ENCODE measurements at regions not wholly inside any gene's neighbourhood (a gene's known extent, or its start where the extent isn't known, plus 50 kb on each side); places are given as distances from the start of the nearest gene placed in this dataset.

DNA sequence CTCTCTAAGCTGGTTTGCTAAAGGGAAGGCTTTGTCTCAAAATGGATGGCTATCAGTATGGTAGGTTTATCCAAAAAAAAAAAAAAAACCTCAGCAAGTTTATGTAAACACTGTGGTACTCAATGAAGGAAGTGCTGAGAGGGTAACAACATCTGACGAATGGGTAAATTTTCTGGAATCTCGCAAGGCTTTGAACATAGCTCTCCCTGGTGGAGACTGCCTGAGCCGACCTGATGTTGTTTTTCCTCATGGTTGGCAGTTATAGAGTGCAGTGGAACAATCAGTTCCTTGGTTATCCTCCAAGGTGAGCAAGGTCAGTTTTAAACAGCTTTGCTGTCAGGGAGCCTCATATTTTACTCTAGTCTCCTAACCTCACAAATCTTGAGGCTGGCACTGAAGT is 94.6 kb downstream of the ZPLD1 start:
- Mint-ChIP-seq H3K36me3 (ENCODE audit: insufficient read depth in 1 of 3, low read depth in 3 of 3) (no peaks in the 10 kb centered on the region), H3K4me3 (no peak overlapping the region), H3K27me3 (ENCODE audit: low read depth) (no peaks in the 10 kb centered on the region), H3K9me3 (no peaks in the 10 kb centered on the region), H3K27ac (no peak overlapping the region), H3K4me1 (no peaks in the 10 kb centered on the region)
- Histone ChIP-seq H3K9me3 (ENCODE audit: control insufficient read depth, low read depth, low read length) (no peaks in the 10 kb centered on the region), H2BK120ac (ENCODE audit: low read depth, low read length, poor library complexity, severe bottlenecking) (no peak overlapping the region), H2BK15ac (ENCODE audit: low read depth, low read length) (no peak overlapping the region), H3T11ph (ENCODE audit: low read length) (no peak overlapping the region), H3K9ac (ENCODE audit: extremely low read depth, insufficient read length, low read length) (no peak overlapping the region), H4K5ac (ENCODE audit: insufficient read length, low read depth, low read length) (no peak overlapping the region), H4K20me1 (ENCODE audit: control insufficient read depth, insufficient read depth, insufficient read length) (no peaks in the 10 kb centered on the region), H3K14ac (ENCODE audit: insufficient read depth, low read length) (no peak overlapping the region), H2BK5ac (ENCODE audit: insufficient read length, low read length) (no peak overlapping the region), H3K18ac (ENCODE audit: insufficient read length, low read depth, low read length) (no peak overlapping the region), H4K91ac (ENCODE audit: insufficient read length, low read depth, low read length) (no peak overlapping the region), H3K56ac (ENCODE audit: insufficient read length, low read depth, low read length) (no peak overlapping the region), H3K23ac (ENCODE audit: insufficient read length, low read depth, low read length) (no peak overlapping the region), H3K79me1 (ENCODE audit: insufficient read depth, low read depth, low read length, poor library complexity, severe bottlenecking) (no peaks in the 10 kb centered on the region), H3K4me2 (ENCODE audit: insufficient read depth, insufficient read length, low read length) (no peak overlapping the region), H3K27me3 (ENCODE audit: insufficient read depth, low read length) (no peaks in the 10 kb centered on the region), H2BK20ac (ENCODE audit: low read depth, low read length, poor library complexity, severe bottlenecking) (no peak overlapping the region), H3K23me2 (ENCODE audit: insufficient read length, low read depth, low read length, poor library complexity, severe bottlenecking) (no peaks in the 10 kb centered on the region), H2AK5ac (ENCODE audit: insufficient read length, low read length) (no peak overlapping the region), H3K4me1 (ENCODE audit: insufficient read depth, low read length) (no peaks in the 10 kb centered on the region), H2AFZ (ENCODE audit: low read length) (no peak overlapping the region), H2BK12ac (ENCODE audit: insufficient read length, low read depth, low read length) (no peak overlapping the region), H3K79me2 (ENCODE audit: insufficient read depth, low read length) (no peaks in the 10 kb centered on the region), H4K8ac (replicated peaks; ENCODE audit: insufficient read length, low read depth, low read length) (no peak overlapping the region), H3K27ac (ENCODE audit: insufficient read length, low read depth, low read length) (no peak overlapping the region), H3K4ac (ENCODE audit: low read depth, low read length) (no peak overlapping the region)
- no CpG with 5 or more reads among the region's 3 CpGs for WGBS (ENCODE audit: extremely low coverage, insufficient read length, low lambda C conversion rate)
- DNase-seq = peak; percentile 39
- TF ChIP-seq CTCF (conservative IDR thresholded peaks at IDR 0.05) = peak; percentile 67
